ENCODE measurements at regions not wholly inside any gene's neighbourhood (a gene's known extent, or its start where the extent isn't known, plus 50 kb on each side); places are given as distances from the start of the nearest gene placed in this dataset.

DNA sequence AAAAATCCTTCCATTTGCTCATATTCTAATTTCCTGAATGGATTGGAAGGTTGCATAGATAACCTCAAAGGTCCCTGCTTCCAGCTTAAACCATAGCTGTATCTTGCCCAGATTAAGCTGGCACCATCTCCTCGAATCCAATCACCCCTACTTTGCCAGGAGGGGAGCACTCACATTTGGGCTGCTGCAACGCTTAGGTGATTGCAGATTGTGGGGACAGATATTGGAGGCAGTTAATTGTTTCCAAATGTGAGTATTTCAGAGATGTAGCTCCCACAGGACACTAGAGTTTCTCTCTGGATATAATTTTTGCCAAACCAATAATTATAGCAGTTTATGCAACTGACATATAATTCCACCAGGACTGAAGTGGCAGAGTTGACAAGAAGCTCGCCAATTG lies 53.5 kb upstream of the ACSL1 start:
- WGBS, 5 donors = 83 to 98% (median 93%) methylated on average over 3 of the region's 3 CpGs
- intact Hi-C loops (cut with DNase I; ENCODE audit: low total_unique reads) = no loop called here
- no peak overlapping the region for H3K27ac ChIP-seq
- no peak overlapping the region for H3K4me3 ChIP-seq
- DNase-seq = no peak
- H3K27me3 ChIP-seq (replicated peaks in 1 of 7) = no peaks in the 10 kb centered on the region
- H3K36me3 ChIP-seq = no peaks in the 10 kb centered on the region
- no peak for TF ChIP-seq POLR2A (IDR thresholded peaks at IDR 0.05)
- TF ChIP-seq, protein P1, sequence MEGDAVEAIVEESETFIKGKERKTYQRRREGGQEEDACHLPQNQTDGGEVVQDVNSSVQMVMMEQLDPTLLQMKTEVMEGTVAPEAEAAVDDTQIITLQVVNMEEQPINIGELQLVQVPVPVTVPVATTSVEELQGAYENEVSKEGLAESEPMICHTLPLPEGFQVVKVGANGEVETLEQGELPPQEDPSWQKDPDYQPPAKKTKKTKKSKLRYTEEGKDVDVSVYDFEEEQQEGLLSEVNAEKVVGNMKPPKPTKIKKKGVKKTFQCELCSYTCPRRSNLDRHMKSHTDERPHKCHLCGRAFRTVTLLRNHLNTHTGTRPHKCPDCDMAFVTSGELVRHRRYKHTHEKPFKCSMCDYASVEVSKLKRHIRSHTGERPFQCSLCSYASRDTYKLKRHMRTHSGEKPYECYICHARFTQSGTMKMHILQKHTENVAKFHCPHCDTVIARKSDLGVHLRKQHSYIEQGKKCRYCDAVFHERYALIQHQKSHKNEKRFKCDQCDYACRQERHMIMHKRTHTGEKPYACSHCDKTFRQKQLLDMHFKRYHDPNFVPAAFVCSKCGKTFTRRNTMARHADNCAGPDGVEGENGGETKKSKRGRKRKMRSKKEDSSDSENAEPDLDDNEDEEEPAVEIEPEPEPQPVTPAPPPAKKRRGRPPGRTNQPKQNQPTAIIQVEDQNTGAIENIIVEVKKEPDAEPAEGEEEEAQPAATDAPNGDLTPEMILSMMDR (IDR thresholded peaks at IDR 0.05 in 8 of 11, conservative IDR thresholded peaks at IDR 0.05 in 3 of 11) = no peak
- H3K4me1 ChIP-seq = no peaks in the 10 kb centered on the region
- H3K9me3 ChIP-seq = no peaks in the 10 kb centered on the region

DNA sequence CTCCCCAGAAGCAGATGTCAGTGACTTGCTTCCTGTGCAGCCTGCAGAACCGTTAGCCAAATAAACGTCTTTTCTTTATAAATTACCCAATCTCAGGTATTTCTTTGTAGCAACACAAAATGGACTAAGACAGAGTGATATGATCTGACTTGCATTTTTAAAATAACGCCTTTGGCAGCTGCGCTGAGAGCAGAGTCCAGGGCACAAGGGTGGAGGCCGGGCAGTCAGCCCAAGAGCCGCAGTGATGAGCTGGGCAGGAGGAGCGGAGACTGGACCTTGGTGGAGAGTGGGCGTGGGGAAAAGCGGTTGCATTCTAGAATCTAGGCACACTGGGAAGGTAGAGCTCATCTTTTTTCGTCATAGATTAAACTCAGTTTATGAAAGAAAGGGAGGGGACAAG lies 56.5 kb upstream of the ACSL1 start:
- no peak overlapping the region for H3K4me3 ChIP-seq
- no peak for DNase-seq
- H3K4me1 ChIP-seq = no peaks in the 10 kb centered on the region
- intact Hi-C loops (cut with DNase I; ENCODE audit: low total_unique reads) = no loop called here
- H3K27ac ChIP-seq = no peak overlapping the region
- no peaks in the 10 kb centered on the region for H3K9me3 ChIP-seq
- H3K27me3 ChIP-seq (replicated peaks in 1 of 7) = no peaks in the 10 kb centered on the region
- TF ChIP-seq, protein P1 (IDR thresholded peaks at IDR 0.05 in 8 of 11, conservative IDR thresholded peaks at IDR 0.05 in 3 of 11) = no peak
- TF ChIP-seq POLR2A (IDR thresholded peaks at IDR 0.05) = no peak
- no peak for TF ChIP-seq POLR2AphosphoS5 (IDR thresholded peaks at IDR 0.05)
- 81 to 88% (median 83%) methylated on average over 10 of the region's 10 CpGs for WGBS, 5 donors
- no peaks in the 10 kb centered on the region for H3K36me3 ChIP-seq

GRCh38 chr4:184883024-184883423 lies 57.3 kb upstream of the ACSL1 start:
- intact Hi-C loops (cut with DNase I; ENCODE audit: low total_unique reads) = no loop called here
- DNase-seq = no peak
- no peak overlapping the region for H3K27ac ChIP-seq

GRCh38 chr4:184884883-184885282 lies 59.1 kb upstream of the ACSL1 start:
- no peak overlapping the region for H3K4me3 ChIP-seq
- no peak overlapping the region for H3K27ac ChIP-seq
- TF ChIP-seq POLR2AphosphoS5 (IDR thresholded peaks at IDR 0.05) (no peak), POLR2A (IDR thresholded peaks at IDR 0.05) (no peak)
- TF ChIP-seq, protein P1 (IDR thresholded peaks at IDR 0.05 in 8 of 11, conservative IDR thresholded peaks at IDR 0.05 in 3 of 11) = no peak
- WGBS, 5 donors = 69 to 74% (median 71%) methylated on average over 5 of the region's 5 CpGs
- H3K36me3 ChIP-seq = no peaks in the 10 kb centered on the region
- no peaks in the 10 kb centered on the region for H3K9me3 ChIP-seq
- no peak for DNase-seq
- intact Hi-C loops (cut with DNase I; ENCODE audit: low total_unique reads) = no loop called here
- H3K4me1 ChIP-seq = peaks cover 0 to 6% (median 0%) of the 10 kb centered on the region in 6 donors
- peaks cover 0 to 7% (median 0%) of the 10 kb centered on the region in 7 donors for H3K27me3 ChIP-seq (replicated peaks in 1 of 7)

More at GRCh38 chr4:184883024-184883423, 57.3 kb upstream of the ACSL1 start:
- Histone ChIP-seq H3K4me1 (no peaks in the 10 kb centered on the region), H3K4me3 (no peak overlapping the region), H3K9me3 (no peaks in the 10 kb centered on the region), H3K36me3 (no peaks in the 10 kb centered on the region), H3K27me3 (replicated peaks in 1 of 7) (no peaks in the 10 kb centered on the region)
- TF ChIP-seq, protein P1 (IDR thresholded peaks at IDR 0.05 in 8 of 11, conservative IDR thresholded peaks at IDR 0.05 in 3 of 11) = no peak
- no peak for TF ChIP-seq POLR2AphosphoS5 (IDR thresholded peaks at IDR 0.05)
- no peak for TF ChIP-seq POLR2A (IDR thresholded peaks at IDR 0.05)
- WGBS, 5 donors = 85 to 94% (median 88%) methylated on average over 6 of the region's 6 CpGs
